Fibroblast of gingiva (primary cell): ENCODE measurements at regions not wholly inside any gene's neighbourhood (a gene's known extent, or its start where the extent isn't known, plus 50 kb on each side); places are given as distances from the start of the nearest gene placed in this dataset.

Experiments
- DNase-seq: peaks from one replicate; pipeline ENCODE4 v3.0.0-alpha.2; 2011; ENCODE audit warnings: low read depth

- no peak for DNase-seq
These were observed 72.6 kb upstream of the DMAC1 start for GRCh38 chr9:7871977-7872730.

GRCh38 chr9:7869340-7869739 lies 69.8 kb upstream of the DMAC1 start:
- no peak for DNase-seq

- no peak for DNase-seq
These were observed 62.6 kb upstream of the DMAC1 start for GRCh38 chr9:7862170-7862569.

DNA sequence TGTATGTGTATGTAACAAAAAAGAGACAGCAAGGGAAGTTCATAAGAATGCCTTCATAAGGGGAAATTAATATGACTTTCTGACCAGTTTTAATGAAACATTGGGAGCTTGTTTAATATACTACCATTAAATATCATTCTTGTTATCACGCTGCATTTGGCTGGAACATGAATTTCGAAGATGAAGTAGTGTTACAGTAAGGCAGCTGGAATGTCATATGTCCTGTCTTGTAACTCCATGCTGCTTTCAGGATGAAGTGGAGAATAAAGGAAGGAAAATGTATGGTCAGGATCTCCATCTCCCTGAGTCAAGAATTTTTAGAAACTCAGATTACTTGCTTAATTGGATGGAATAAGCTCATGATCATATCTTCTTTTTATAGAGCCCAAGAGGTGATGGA lies 61.5 kb upstream of the DMAC1 start:
- DNase-seq, result no peak

- no peak for DNase-seq
These were observed 60.7 kb upstream of the DMAC1 start for GRCh38 chr9:7860335-7860709.

- DNase-seq, result no peak
These were observed 60.2 kb upstream of the DMAC1 start for GRCh38 chr9:7859701-7860334.

DNA sequence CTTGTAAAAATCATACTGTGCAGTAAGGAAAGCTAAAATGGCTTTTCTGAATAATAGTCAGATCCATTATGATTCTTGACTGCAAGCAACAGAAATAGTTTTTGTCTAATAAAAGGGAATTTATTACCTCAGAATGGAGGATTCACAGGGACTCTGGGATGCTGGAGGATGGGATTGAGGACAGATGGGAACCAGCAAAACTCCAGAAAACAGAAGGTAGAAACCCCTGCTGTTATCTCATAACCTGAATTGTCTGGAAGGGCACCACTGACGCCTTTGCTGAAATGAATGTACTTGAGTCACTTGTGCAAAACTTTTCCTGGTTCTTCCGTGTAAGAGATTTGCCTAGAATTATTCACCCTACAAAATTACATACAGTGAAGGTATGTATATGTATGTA lies 58.6 kb upstream of the DMAC1 start:
- DNase-seq, result no peak

DNA sequence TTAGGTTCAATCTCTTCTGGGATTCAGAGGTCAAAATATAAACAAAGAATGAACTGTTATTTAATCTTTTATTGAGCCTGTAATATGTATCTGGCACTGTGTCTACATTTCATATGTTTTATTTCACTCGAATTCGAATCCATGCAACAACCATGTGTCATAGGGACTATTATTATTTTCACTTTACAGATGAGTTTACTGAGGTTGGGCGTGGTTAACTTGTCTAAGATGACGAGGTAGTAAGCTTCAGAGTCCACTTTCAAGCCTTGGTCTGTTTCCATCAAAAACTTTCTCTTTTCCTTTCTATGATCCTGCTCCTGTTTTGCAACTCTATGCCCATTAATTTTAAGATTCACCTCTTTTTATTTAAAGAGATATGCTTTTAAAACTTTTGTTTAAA lies 55.2 kb upstream of the DMAC1 start:
- DNase-seq, result no peak
